ENCODE measurements at regions not wholly inside any gene's neighbourhood (a gene's known extent, or its start where the extent isn't known, plus 50 kb on each side); places are given as distances from the start of the nearest gene placed in this dataset.
"Not testable (repeated sequence)": the region's sequence is repeated elsewhere in the genome, so short reads cannot be mapped to it uniquely, and the experiment has no call there.

- Histone ChIP-seq H3K9me3 (ENCODE audit: insufficient read depth, low read length) (no peaks in the 10 kb centered on the region), H3K36me3 (ENCODE audit: insufficient read depth, insufficient read length, low read length) (no peaks in the 10 kb centered on the region), H3K9ac (ENCODE audit: insufficient read length, low read depth) (no peak overlapping the region), H3K27me3 (ENCODE audit: insufficient read depth, insufficient read length) (no peaks in the 10 kb centered on the region), H3K4me3 (ENCODE audit: insufficient read length, low read depth) (no peak overlapping the region), H3K4me1 (ENCODE audit: insufficient read depth, insufficient read length) (no peaks in the 10 kb centered on the region)
- no peak for DNase-seq (ENCODE audit: low read depth, low spot score)
- TF ChIP-seq SUZ12 (IDR thresholded peaks at IDR 0.05; ENCODE audit: extremely low read depth, insufficient read depth, insufficient read length), result no peak
- no peak for TF ChIP-seq ZNF274 (IDR thresholded peaks at IDR 0.05; ENCODE audit: low read depth, low read length)
- TF ChIP-seq YY1 (IDR thresholded peaks at IDR 0.05; ENCODE audit: insufficient read depth, insufficient read length), result no peak
Measured at GRCh38 chr4:52423967-52424366, 235.1 kb downstream of the USP46 start.

- no peak for TF ChIP-seq SUZ12 (IDR thresholded peaks at IDR 0.05; ENCODE audit: extremely low read depth, insufficient read depth, insufficient read length)
- no peak overlapping the region for H3K9ac ChIP-seq (ENCODE audit: insufficient read length, low read depth)
- no peak for DNase-seq (ENCODE audit: low read depth, low spot score)
- H3K4me1 ChIP-seq (ENCODE audit: insufficient read depth, insufficient read length), result no peaks in the 10 kb centered on the region
- no peaks in the 10 kb centered on the region for H3K9me3 ChIP-seq (ENCODE audit: insufficient read depth, low read length)
- no peak overlapping the region for H3K4me3 ChIP-seq (ENCODE audit: insufficient read length, low read depth)
- no peaks in the 10 kb centered on the region for H3K27me3 ChIP-seq (ENCODE audit: insufficient read depth, insufficient read length)
- no peaks in the 10 kb centered on the region for H3K36me3 ChIP-seq (ENCODE audit: insufficient read depth, insufficient read length, low read length)
Measured at GRCh38 chr4:52425751-52426326, 233.3 kb downstream of the USP46 start.

GRCh38 chr4:52431410-52431809 is 227.7 kb downstream of the USP46 start:
- Histone ChIP-seq H3K36me3 (ENCODE audit: insufficient read depth, insufficient read length, low read length) (no peaks in the 10 kb centered on the region), H3K27me3 (ENCODE audit: insufficient read depth, insufficient read length) (no peaks in the 10 kb centered on the region), H3K4me3 (ENCODE audit: insufficient read length, low read depth) (no peak overlapping the region), H3K9me3 (ENCODE audit: insufficient read depth, low read length) (no peaks in the 10 kb centered on the region), H3K9ac (ENCODE audit: insufficient read length, low read depth) (no peak overlapping the region), H3K4me1 (ENCODE audit: insufficient read depth, insufficient read length) (no peaks in the 10 kb centered on the region)
- TF ChIP-seq SUZ12 (IDR thresholded peaks at IDR 0.05; ENCODE audit: extremely low read depth, insufficient read depth, insufficient read length), result no peak
- TF ChIP-seq ZNF274 (IDR thresholded peaks at IDR 0.05; ENCODE audit: low read depth, low read length), result no peak
- TF ChIP-seq YY1 (IDR thresholded peaks at IDR 0.05; ENCODE audit: insufficient read depth, insufficient read length), result no peak
- DNase-seq (ENCODE audit: low read depth, low spot score), result no peak

GRCh38 chr4:52431869-52432268 is 227.2 kb downstream of the USP46 start:
- H3K9me3 ChIP-seq (ENCODE audit: insufficient read depth, low read length), result no peaks in the 10 kb centered on the region
- H3K27me3 ChIP-seq (ENCODE audit: insufficient read depth, insufficient read length), result no peaks in the 10 kb centered on the region
- no peaks in the 10 kb centered on the region for H3K4me1 ChIP-seq (ENCODE audit: insufficient read depth, insufficient read length)
- H3K9ac ChIP-seq (ENCODE audit: insufficient read length, low read depth), result no peak overlapping the region
- DNase-seq (ENCODE audit: low read depth, low spot score), result no peak
- TF ChIP-seq SUZ12 (IDR thresholded peaks at IDR 0.05; ENCODE audit: extremely low read depth, insufficient read depth, insufficient read length), result no peak
- no peak for TF ChIP-seq ZNF274 (IDR thresholded peaks at IDR 0.05; ENCODE audit: low read depth, low read length)
- no peak for TF ChIP-seq YY1 (IDR thresholded peaks at IDR 0.05; ENCODE audit: insufficient read depth, insufficient read length)
- no peak overlapping the region for H3K4me3 ChIP-seq (ENCODE audit: insufficient read length, low read depth)
- no peaks in the 10 kb centered on the region for H3K36me3 ChIP-seq (ENCODE audit: insufficient read depth, insufficient read length, low read length)

- H3K9ac ChIP-seq (ENCODE audit: insufficient read length, low read depth); H3K9me3 ChIP-seq (ENCODE audit: insufficient read depth, low read length); H3K4me3 ChIP-seq (ENCODE audit: insufficient read length, low read depth); H3K36me3 ChIP-seq (ENCODE audit: insufficient read depth, insufficient read length, low read length); DNase-seq (ENCODE audit: low read depth, low spot score); H3K27me3 ChIP-seq (ENCODE audit: insufficient read depth, insufficient read length); H3K4me1 ChIP-seq (ENCODE audit: insufficient read depth, insufficient read length): not testable (repeated sequence)
Measured at GRCh38 chr4:52442524-52442923, 216.6 kb downstream of the USP46 start.

- no peaks in the 10 kb centered on the region for H3K9me3 ChIP-seq (ENCODE audit: insufficient read depth, low read length)
- no peaks in the 10 kb centered on the region for H3K27me3 ChIP-seq (ENCODE audit: insufficient read depth, insufficient read length)
- H3K4me1 ChIP-seq (ENCODE audit: insufficient read depth, insufficient read length), result no peaks in the 10 kb centered on the region
- no peak for TF ChIP-seq ZNF274 (IDR thresholded peaks at IDR 0.05; ENCODE audit: low read depth, low read length)
- no peak for TF ChIP-seq YY1 (IDR thresholded peaks at IDR 0.05; ENCODE audit: insufficient read depth, insufficient read length)
- TF ChIP-seq SUZ12 (IDR thresholded peaks at IDR 0.05; ENCODE audit: extremely low read depth, insufficient read depth, insufficient read length), result no peak
- no peak for DNase-seq (ENCODE audit: low read depth, low spot score)
- H3K4me3 ChIP-seq (ENCODE audit: insufficient read length, low read depth), result no peak overlapping the region
- H3K36me3 ChIP-seq (ENCODE audit: insufficient read depth, insufficient read length, low read length), result no peaks in the 10 kb centered on the region
- H3K9ac ChIP-seq (ENCODE audit: insufficient read length, low read depth), result no peak overlapping the region
Measured at GRCh38 chr4:52472444-52472843, 186.7 kb downstream of the USP46 start.

GRCh38 chr4:52477191-52477780 is 181.8 kb downstream of the USP46 start:
- H3K9ac ChIP-seq (ENCODE audit: insufficient read length, low read depth), result no peak overlapping the region
- no peak for TF ChIP-seq ZNF274 (IDR thresholded peaks at IDR 0.05; ENCODE audit: low read depth, low read length)
- no peak for TF ChIP-seq SUZ12 (IDR thresholded peaks at IDR 0.05; ENCODE audit: extremely low read depth, insufficient read depth, insufficient read length)
- no peak for TF ChIP-seq YY1 (IDR thresholded peaks at IDR 0.05; ENCODE audit: insufficient read depth, insufficient read length)
- H3K4me3 ChIP-seq (ENCODE audit: insufficient read length, low read depth), result no peak overlapping the region
- DNase-seq (ENCODE audit: low read depth, low spot score), result no peak
- no peaks in the 10 kb centered on the region for H3K36me3 ChIP-seq (ENCODE audit: insufficient read depth, insufficient read length, low read length)
- no peaks in the 10 kb centered on the region for H3K4me1 ChIP-seq (ENCODE audit: insufficient read depth, insufficient read length)
- H3K9me3 ChIP-seq (ENCODE audit: insufficient read depth, low read length), result no peaks in the 10 kb centered on the region
- H3K27me3 ChIP-seq (ENCODE audit: insufficient read depth, insufficient read length), result no peaks in the 10 kb centered on the region
